GM04503 (cell line): ENCODE measurements at regions not wholly inside any gene's neighbourhood (a gene's known extent, or its start where the extent isn't known, plus 50 kb on each side); places are given as distances from the start of the nearest gene placed in this dataset.

Experiments
- DNase-seq: peaks from one replicate; pipeline ENCODE4 v3.0.0-alpha.2; 2012; ENCODE audit warnings: low read depth

DNA sequence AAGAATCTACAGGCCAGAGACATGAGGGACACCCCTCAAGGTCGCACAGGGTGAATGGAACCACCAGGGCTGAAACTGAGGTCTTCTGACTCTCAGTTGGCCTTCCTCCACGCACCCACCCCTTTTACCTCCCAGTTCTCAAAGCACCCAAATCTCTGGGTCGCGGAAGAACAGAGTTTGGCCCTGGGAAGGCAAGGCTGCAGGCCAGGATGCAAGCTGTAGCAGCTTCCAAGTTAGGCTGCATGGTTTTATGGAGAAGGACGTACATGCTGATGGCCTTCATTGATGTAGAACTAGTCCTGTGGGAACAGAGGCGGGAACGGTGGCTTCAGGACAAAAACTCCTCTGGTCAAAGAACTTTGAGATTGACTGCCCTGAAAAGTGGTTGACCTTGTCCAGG is 143.5 kb upstream of the B3GAT1 start:
- no peak for DNase-seq

DNA sequence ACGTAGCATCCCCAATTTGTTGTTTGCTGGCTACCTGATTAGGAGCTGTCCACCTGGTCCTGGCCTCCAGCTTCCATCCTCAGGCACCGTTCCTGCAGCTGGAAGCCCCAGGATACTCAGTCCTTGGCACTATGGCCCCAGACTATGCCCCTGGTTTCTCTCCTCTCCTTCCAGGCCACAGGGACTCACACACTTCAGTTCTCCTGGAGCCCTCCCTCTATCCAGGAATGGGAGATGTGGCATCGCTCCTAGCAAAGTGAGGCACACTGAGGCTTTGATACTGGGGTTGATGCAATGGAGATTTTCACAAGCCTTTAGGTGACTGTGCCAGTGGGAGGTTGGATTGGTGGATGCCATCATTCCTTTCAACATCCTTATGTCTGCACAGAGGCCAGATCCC is 142.8 kb upstream of the B3GAT1 start:
- no peak for DNase-seq

DNA sequence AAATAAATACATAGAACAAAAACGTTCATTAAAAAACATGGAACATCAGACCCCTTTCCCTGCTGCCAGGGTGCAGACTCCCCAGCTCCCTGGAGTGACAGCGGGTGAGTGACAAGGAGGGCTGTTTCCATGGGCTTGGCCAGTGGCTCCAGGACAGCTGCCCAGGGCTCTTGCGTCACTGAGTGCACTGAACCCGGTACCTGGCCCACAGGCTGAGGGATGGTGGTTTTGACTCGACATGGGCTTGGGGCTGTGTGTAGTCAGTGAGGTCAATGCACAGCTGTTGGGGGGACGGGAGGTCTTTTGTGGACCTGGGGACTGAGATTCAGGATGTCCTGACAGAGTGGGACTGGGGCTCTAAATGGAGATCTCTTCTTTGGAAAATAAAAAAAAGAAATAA is 142.1 kb upstream of the B3GAT1 start:
- DNase-seq, result no peak

DNA sequence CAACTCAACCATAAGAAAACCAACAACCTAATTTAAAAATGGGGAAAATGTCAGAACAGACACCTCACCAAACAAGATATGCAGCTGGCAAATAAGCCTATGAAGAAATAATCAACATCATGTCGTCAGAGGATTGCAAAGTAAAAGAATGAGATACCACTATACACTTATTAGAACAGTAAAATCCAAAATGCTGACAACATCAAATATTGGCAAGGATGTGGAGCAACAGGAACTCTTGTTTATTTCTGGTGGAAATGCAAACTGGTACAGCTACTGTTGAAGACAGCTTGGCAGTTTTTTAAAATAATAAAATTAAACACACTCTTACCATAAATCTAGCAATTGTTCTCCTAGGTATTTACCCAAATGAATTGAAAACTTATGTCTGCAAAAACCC is 140.7 kb upstream of the B3GAT1 start:
- DNase-seq, result no peak

DNA sequence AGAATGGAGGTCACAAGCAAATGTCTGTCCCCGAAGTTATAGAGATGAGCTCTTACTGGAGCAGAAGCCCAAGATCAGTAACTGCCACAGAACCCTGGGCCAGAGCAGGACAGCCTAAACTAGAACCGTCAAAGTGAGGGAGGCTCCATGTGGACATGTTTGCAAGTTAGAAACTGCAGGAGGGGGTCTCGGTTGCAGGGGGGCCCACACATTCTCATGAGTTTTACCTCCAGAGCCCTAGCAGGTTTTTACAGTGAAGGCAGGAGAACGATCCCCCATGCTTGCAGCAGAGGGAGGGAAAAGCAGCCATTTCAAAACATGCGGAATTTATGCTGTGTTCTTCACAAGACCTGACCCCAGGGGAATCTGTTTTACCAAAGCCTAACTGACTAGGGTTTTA is 133.5 kb upstream of the B3GAT1 start:
- DNase-seq, result no peak

DNA sequence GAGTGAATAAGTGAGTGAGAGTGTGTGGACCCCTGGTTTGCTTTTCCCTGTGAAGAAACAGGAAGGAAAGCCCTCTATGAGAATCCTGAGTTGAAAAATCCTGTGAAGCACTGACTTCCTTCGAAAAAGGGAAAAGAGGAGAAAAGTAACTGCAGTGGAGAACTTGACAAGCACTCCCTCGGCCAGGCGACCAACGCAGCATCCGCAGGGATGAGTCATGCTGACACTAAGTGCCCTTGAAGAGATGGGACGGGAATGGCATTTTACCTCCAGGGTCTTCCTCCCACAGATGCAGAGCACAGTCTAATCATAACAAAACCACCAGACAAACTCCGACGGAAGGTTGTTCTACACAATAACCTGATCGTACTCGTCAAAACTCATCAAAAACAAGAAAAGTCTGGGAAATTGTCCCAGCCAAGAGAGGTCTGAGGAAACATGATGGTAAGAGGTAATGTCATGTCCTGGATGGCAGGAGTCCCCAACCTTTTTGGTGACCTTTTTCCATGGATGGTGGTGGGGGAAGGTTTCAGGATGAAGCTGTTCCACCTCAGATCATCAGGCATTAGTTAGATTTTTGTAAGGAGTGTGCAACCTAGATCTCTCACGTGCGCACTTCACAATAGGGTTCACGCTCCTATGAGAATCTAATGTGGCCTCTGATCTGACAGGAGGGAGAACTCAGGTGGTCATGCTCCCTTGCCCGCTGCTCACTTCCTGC is 132.2 kb upstream of the B3GAT1 start:
- no peak for DNase-seq

DNA sequence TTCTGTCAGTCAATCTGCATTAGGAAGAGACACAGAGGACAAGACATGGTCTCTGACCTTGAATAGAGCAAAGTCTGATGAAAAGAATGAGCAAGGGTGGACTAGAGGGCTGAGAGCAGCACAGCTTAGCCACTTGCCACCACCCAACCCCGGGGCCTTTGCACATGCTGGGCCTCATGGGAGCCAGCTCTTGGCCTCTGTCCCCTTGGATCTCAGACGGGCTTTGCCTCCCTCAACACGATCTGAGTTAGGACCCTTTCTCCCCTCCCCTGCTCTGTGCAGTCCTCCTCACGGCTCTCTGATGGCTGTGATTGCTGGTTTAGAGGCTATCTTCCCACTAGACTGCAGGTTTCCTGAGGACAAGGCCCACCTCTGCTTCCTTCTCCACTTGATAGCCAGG is 131.6 kb upstream of the B3GAT1 start:
- no peak for DNase-seq

DNA sequence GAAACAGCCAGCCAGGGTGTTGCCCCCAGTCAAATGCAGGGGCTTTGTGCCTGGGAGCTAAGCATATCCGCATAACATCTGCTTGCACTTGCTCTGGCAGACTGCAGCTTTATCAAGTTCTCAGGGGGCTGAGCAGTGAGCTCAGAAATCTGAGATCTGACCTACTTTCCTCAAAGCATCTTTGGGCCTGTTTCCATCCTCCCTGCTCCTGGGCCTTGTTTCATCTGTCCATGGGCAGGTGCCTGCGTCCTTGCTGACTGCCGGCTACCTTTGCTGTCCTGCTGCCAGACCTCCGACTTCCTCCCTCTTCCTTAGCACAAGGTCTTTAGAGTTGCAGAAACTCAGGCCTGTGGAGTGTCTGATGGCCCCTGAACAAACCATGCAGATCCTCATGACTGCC is 131.2 kb upstream of the B3GAT1 start:
- no peak for DNase-seq

DNA sequence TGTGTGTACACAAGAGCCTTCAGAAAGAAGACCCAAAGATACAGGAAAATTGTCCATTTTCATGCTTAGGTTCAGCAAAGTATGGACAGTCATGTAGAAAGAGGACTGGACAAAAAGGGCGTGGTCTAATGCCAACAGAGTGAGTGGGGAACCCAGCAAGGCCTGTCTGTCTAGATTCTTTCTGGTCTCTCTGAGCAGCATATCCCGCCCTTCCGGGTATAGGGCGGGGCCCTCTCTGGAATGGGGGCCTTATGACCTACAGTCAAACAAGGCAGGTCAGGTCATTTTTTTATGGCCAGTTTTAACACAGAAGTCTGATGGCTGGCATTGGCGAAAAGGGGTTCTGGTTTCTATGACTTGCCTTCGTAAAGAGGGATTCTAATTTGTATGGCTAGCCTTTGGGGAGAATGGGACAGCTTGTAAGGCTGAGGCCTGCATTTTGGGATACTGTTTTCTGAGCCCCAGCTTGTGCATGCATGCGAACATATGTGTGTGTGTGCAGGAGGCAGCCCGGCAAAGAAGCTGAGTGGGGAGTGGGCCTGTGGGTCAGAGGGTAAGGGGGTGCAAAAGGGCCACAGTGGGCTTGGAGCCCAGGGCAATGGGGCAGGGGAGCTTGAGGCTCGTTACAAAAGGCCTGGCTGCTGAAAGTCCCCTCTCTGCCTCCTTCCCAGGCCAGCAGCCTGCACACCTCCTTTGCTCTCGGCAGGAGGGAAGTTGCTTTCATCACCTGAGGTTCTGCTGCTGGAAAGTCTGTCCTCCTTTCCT is 130.5 kb upstream of the B3GAT1 start:
- no peak for DNase-seq

DNA sequence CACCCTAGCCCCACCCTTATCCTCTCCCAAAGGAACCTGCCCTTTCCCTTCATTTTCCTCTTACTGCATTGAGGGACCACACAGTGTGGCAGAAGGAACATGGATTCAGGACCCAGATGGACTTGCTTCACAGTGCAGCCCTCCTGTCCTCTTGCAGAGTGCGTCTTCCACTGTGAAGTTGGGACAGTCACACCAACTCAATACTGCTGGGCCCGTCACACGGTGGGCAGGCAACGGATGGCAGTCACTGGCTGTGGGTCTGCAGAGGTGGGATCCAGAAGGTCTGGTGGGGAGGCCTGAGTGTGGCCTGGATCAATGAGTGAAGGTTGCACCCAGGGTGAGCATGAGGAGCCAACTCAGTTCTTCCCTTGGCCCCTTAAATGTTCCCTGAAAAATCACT is 129.9 kb upstream of the B3GAT1 start:
- no peak for DNase-seq

DNA sequence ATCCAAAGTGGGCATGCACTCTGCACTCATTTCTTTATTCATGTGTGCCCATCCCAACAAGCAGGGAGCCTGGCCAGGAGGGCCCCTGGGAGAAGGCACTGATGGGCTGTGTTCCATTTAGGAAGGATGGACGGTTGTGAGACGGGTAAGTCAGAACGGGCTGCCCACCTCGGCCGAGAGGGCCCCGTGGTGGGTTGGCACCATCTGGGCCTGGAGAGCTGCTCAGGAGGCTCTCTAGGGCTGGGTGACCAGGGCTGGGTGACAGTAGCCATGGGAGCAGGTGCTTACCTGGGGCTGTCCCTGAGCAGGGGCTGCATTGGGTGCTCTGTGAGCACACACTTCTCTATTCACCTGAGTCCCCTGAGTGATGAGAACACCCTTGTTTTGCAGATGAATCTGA is 129.3 kb upstream of the B3GAT1 start:
- DNase-seq, result no peak

DNA sequence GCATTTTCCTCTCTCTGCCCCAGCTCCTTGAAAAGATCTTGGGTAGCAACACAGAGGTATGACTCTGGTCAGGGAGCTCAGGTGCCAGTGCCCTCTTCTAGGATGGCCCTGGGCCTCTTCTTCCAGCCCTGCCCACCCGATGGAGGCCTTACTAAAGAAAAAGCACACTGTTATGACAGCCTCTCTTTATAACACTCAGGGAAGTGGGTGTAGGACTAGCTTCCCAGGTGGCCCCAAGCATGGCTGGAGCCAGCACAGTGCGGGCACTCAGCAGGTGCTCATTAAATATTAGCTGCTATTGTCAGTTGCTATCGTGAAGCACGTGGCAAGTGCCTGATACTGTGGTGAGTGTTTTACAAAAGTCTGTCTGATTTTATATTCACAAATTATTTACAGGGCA is 127.2 kb upstream of the B3GAT1 start:
- DNase-seq, result no peak

DNA sequence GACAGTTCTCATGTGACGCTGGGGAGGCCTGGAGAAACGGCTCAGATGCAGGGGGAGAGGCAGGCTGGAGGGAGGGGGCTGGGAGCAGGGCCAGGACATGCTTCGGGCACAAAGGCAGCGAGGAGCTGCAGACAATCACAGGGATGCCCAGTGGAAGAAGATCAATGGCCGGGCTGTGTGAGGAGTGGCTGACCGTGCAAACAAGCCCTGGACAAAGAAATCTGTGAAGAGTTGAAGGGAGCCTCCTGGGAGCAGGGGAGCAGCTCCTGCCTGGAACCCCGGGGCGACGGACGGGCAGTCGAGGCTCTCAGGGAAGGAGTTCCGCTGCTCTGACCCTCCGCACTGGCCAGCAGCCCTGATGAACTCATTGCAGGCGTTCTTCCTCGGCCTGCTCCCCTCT is 126.7 kb upstream of the B3GAT1 start:
- no peak for DNase-seq

DNA sequence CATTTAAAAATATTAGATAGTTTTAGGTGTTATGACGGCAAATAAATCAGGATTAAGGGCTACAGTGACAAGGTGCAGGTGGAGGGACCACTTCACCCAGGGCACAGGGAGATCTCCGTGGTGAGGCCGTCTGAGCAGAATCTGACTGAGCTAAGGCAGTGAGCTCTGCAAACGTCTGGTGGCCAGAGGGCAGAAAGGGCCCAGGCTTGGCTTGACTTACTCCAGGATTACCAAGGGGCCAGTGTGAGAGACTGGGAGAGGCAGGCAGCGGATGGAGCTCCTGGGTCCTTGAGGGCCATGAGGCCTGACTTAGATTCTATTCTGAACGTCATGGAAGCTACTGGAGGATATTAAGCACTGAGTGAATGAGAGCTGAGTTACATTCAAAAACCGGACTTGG is 125.9 kb upstream of the B3GAT1 start:
- DNase-seq, result no peak

DNA sequence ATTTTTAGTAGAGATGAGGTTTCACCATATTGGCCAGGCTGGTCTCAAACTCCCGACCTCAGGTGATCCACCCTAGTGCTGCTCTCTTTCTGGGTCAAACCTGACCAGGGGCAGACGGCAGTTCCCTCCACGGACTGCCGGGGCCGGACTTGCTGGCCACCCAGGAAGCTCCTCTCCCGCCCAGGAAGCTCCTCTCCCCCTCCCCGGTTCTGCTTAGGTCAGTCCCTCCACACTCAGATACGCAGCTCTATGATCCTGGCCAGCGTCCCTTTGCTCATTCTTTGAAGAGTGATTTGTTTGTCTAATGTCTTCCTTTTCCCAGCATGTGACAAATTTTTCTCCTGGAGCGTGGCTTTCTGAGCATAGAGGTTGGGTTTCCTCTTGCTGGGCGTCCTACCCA is 125.3 kb upstream of the B3GAT1 start:
- no peak for DNase-seq

DNA sequence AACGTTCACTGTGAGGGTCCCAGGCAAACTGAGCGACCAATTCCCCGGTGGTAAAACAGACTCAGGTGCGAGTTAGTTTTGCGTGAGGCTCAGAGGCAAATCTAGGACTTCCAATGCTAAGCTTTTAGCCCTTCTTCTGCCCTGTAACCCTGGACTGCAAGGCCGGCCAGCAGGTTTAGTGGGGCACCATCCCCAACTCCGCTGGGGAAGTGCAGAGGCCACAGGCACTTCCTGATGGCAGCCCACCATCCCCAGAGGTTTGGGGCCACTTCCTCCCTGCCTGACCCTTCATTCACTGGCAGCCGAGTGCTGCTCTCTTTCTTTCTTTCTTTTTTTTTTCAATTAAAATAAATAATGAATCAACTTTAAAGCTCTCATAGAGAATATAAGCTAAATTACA is 124.6 kb upstream of the B3GAT1 start:
- DNase-seq, result no peak

DNA sequence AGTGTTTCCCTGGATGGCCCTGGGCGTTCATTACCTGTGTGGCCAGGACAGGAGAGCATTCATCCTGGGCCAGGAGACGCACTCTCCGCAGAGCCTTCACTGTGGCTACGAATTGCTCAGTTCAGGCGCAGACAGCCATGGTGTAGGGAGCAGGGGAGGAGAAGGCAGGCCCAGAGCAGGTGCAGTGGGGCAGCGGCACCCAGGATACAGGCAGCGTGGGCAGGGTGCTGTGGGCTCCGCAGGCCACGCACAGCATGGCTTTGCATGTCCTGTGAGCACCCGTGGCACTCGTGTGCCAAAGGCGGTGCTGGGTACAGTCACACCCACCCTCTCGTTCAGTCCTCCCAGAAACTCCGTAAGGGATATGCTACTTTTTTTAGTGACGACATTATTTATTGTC is 124.2 kb upstream of the B3GAT1 start:
- no peak for DNase-seq

DNA sequence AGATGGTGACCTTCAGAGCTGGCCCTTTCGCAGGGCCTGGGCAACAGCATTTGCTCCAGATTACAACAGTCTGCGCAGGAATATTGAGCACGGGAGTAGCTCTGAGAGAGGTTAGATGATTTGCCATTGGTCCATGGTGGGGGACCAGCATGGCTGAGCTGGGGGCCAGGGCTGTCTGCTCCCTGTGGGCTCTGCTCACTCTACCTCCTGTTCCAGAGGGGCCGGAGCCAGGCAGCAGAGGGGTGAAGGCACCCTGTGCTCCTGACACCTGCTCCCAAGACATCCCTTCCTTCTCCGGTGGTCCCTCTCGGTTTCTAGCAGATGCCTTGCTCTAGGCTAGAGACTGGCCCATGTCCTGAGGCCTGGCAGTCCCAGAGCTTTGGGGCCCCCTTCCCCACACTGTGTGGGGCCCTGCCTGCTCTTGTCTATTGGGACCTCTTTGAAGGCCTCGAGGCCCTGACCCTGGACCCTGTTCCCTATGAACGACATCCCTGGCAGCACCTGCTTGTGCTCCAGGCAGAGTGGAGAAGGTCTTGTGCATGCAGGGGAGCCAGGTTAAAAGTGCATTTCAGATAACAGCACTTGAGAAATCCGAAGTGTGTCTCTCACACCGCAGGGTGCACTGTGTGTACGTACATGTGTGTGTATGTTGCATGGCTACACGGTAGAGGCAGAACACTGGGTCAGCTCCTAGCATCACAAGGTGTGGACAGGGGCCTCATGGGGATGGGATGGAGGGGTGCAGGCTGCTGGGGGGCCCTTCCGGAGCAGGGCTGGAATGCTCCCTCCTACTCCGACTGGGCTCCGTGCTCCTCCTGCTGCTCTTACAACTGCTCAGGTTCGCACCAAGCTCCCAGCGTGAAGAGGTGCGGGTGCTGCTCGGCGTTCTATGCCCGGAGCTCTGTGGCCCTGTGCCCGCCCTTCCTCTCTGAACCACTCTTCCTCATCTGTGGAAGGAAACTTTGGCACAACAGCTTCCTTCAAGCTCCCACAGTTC is 123.3 kb upstream of the B3GAT1 start:
- DNase-seq, result no peak

DNA sequence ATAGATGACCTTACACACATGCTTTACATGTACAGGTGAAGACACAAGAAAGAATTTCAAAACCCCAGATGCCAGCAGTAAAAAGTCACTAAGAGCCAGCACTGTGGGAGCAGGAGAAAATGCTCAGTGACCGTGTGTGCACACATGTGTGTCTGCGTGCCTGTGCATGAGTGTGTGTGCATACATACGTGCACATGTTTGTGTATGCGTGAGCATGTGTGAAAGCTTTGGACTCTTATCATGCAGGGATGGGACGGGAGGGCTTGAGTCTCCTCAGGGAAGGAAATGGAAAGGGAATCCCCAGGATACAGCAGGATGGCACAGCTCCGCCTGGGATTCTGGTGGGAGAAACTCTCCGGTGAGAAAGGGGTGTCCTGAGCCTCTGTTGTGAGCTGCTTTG is 121.5 kb upstream of the B3GAT1 start:
- DNase-seq, result no peak

DNA sequence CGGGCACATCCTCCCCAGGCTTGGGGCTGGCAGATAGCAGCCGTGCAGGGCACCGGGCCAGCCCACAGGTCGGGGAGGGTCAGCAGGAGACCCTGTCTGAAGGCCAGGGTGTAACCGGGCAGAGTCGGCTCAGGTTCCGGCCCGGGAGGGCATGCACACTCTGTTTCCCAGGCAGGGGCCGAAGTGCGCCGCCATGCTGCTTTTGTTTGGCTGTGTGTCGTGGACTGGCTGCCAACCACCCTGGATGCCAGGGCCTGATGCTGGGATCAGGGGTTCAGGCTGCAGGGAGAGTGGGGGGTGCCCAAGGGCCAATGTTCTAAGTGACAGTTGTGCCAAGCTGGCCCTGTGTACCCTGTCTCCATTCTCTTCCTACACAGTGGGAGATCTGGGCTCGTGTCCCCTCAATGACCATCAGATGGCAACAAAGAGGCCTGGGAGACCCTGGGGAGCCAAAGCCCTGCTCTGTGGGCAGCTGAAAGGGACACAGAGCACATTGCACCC is 120.9 kb upstream of the B3GAT1 start:
- DNase-seq, result no peak

DNA sequence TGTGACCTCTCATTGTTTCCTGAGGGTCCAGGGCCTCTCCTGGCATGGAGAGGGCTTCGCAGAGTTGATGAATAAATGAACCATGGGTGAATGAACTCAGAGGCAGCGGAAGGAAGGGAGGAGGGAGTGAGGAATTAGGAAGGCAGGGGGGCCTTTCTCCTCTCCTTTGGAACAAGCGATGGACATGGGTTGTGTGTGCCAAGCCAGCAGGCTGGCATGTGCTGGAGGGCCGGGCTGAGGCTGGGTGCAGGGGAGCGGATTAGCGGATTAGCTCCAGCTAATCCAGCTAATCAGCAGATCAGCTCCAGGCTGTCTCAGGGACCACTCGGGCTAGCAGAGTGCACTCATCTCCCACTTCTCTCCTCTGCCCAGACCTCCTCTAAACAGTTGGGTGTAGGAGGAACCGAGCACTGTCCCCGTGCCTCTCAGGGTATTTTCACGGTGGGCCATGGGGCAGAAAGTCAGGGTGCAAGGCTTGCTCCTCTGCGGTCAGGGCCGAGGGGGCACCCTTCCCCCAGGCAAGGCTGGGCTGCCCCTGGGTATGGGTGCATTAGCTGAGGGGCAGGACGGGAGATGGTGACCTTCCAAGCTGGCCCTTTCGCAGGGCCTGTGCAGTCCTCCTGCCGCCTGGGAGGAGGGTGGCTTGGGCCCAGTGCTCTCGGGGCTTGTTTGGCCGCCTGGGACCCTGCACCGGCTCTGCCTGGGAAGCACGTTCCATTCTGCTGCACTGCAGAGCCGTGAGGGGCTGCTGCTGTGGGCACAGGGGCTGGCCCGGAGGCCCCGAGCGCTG is 120.3 kb upstream of the B3GAT1 start:
- DNase-seq, result no peak
